H9 (cell line): ENCODE measurements at regions not wholly inside any gene's neighbourhood (a gene's known extent, or its start where the extent isn't known, plus 50 kb on each side); places are given as distances from the start of the nearest gene placed in this dataset.

Source experiments
- DNase-seq: peaks from one replicate; pipeline ENCODE4 v3.0.0-alpha.2; 2017
- H2AFZ ChIP-seq: one replicate; pipeline ENCODE4 v1.6.1; 2013; ENCODE audit warnings: mild to moderate bottlenecking, low read length, control low read depth, moderate library complexity
- H2AK5ac ChIP-seq: 2 replicates; pipeline ENCODE4 v1.6.1; 2013; ENCODE audit warnings: low read length, control low read depth, mixed read lengths; ENCODE audit not compliant: insufficient read length
- H2BK120ac ChIP-seq: one replicate; pipeline ENCODE4 v1.6.1; 2013; ENCODE audit warnings: low read depth, mild to moderate bottlenecking, low read length, control low read depth, inconsistent platforms; ENCODE audit not compliant: poor library complexity, severe bottlenecking
- H2BK12ac ChIP-seq: 2 replicates; pipeline ENCODE4 v1.6.1; 2013; ENCODE audit warnings: low read length, control low read depth, mixed read lengths, low read depth; ENCODE audit not compliant: insufficient read length
- H2BK15ac ChIP-seq: 2 replicates; pipeline ENCODE4 v1.6.1; 2013; ENCODE audit warnings: low read depth, low read length, control low read depth
- H2BK20ac ChIP-seq: one replicate; pipeline ENCODE4 v1.6.1; 2013; ENCODE audit warnings: low read depth, mild to moderate bottlenecking, low read length, control low read depth, inconsistent platforms; ENCODE audit not compliant: poor library complexity, severe bottlenecking
- H2BK5ac ChIP-seq: 2 replicates; pipeline ENCODE4 v1.6.1; 2013; ENCODE audit warnings: low read length, control low read depth, mixed read lengths; ENCODE audit not compliant: insufficient read length
- H3K14ac ChIP-seq: 2 replicates; pipeline ENCODE4 v1.6.1; 2013; ENCODE audit warnings: low read length, control low read depth; ENCODE audit not compliant: insufficient read depth
- H3K18ac ChIP-seq: 2 replicates; pipeline ENCODE4 v1.6.1; 2013; ENCODE audit warnings: low read depth, mild to moderate bottlenecking, mixed read lengths, low read length, control low read depth; ENCODE audit not compliant: insufficient read length
- H3K23ac ChIP-seq: 2 replicates; pipeline ENCODE4 v1.6.1; 2013; ENCODE audit warnings: low read length, control low read depth, mixed read lengths, low read depth; ENCODE audit not compliant: insufficient read length
- H3K23me2 ChIP-seq: 2 replicates; pipeline ENCODE4 v1.6.1; 2013; ENCODE audit warnings: low read depth, mild to moderate bottlenecking, mixed read lengths, low read length, control low read depth; ENCODE audit not compliant: insufficient read length, poor library complexity, severe bottlenecking
- H3K27ac ChIP-seq: 2 replicates; pipeline ENCODE4 v1.5.1; 2013; ENCODE audit warnings: low read length, control low read depth, mixed read lengths, low read depth; ENCODE audit not compliant: insufficient read length
- H3K27me3 ChIP-seq: 2 replicates; pipeline ENCODE4 v1.6.1; 2013; ENCODE audit warnings: low read length, control low read depth, inconsistent platforms; ENCODE audit not compliant: insufficient read depth
- H3K4ac ChIP-seq: 2 replicates; pipeline ENCODE4 v1.6.1; 2013; ENCODE audit warnings: low read depth, mild to moderate bottlenecking, control low read depth, inconsistent platforms, low read length, moderate library complexity
- H3K4me1 ChIP-seq: 2 replicates; pipeline ENCODE4 v1.6.1; 2013; ENCODE audit warnings: low read length, control low read depth, inconsistent platforms; ENCODE audit not compliant: insufficient read depth
- H3K4me2 ChIP-seq: 2 replicates; pipeline ENCODE4 v1.6.1; 2013; ENCODE audit warnings: low read length, control low read depth, mixed read lengths; ENCODE audit not compliant: insufficient read length, insufficient read depth
- H3K56ac ChIP-seq: 2 replicates; pipeline ENCODE4 v1.6.1; 2013; ENCODE audit warnings: low read depth, mild to moderate bottlenecking, mixed read lengths, low read length, control low read depth; ENCODE audit not compliant: insufficient read length
- H3K79me1 ChIP-seq: 2 replicates; pipeline ENCODE4 v1.6.1; 2013; ENCODE audit warnings: low read depth, mild to moderate bottlenecking, moderate library complexity, low read length, control low read depth, inconsistent platforms; ENCODE audit not compliant: insufficient read depth, poor library complexity, severe bottlenecking
- H3K79me2 ChIP-seq: 2 replicates; pipeline ENCODE4 v1.6.1; 2013; ENCODE audit warnings: low read length, control low read depth, inconsistent platforms; ENCODE audit not compliant: insufficient read depth
- H3K9ac ChIP-seq: 2 replicates; pipeline ENCODE4 v1.6.1; 2013; ENCODE audit warnings: low read length, control low read depth, mixed read lengths; ENCODE audit not compliant: insufficient read length; ENCODE audit errors: extremely low read depth
- H3K9me3 ChIP-seq: one replicate; pipeline ENCODE4 v1.6.1; 2013; ENCODE audit warnings: low read depth, low read length, inconsistent platforms; ENCODE audit not compliant: control insufficient read depth
- H3T11ph ChIP-seq: one replicate; pipeline ENCODE4 v1.6.1; 2013; ENCODE audit warnings: mild to moderate bottlenecking, low read length, control low read depth, inconsistent platforms
- H4K20me1 ChIP-seq: one replicate; pipeline ENCODE4 v1.6.1; 2013; ENCODE audit not compliant: control insufficient read depth, insufficient read length, insufficient read depth
- H4K5ac ChIP-seq: 2 replicates; pipeline ENCODE4 v1.6.1; 2013; ENCODE audit warnings: low read depth, mild to moderate bottlenecking, mixed read lengths, low read length, control low read depth; ENCODE audit not compliant: insufficient read length
- H4K8ac ChIP-seq: replicated peaks from 2 replicates; pipeline ENCODE4 v1.6.1; 2013; ENCODE audit warnings: low read length, control low read depth, mixed read lengths, low read depth; ENCODE audit not compliant: insufficient read length
- H4K91ac ChIP-seq: 2 replicates; pipeline ENCODE4 v1.6.1; 2013; ENCODE audit warnings: low read depth, mild to moderate bottlenecking, moderate library complexity, mixed read lengths, low read length, control low read depth; ENCODE audit not compliant: insufficient read length
- H3K27ac Mint-ChIP-seq, 3 experiments: 2 replicates in 2 of 3; 3 replicates in 1 of 3; pipeline ENCODE4 v1.8.0; 2020 to 2021; ENCODE audit warnings: mixed read lengths in 3 of 3, mild to moderate bottlenecking in 1 of 3, moderate library complexity in 1 of 3
- H3K27me3 Mint-ChIP-seq: 2 replicates; pipeline ENCODE4 v1.8.0; 2021; ENCODE audit warnings: low read depth, mild to moderate bottlenecking, moderate library complexity, mixed read lengths
- H3K36me3 Mint-ChIP-seq, 3 experiments: 2 replicates in 2 of 3; 3 replicates in 1 of 3; pipeline ENCODE4 v1.8.0; 2020 to 2021; ENCODE audit warnings: low read depth in 3 of 3, mixed read lengths in 3 of 3; ENCODE audit not compliant: insufficient read depth in 1 of 3
- H3K4me1 Mint-ChIP-seq, 2 experiments: 2 replicates each; pipeline ENCODE4 v1.8.0; 2020; ENCODE audit warnings: mixed read lengths in 2 of 2
- H3K4me3 Mint-ChIP-seq, 2 experiments: 2 replicates in 1 of 2; 3 replicates in 1 of 2; pipeline ENCODE4 v1.8.0; 2020 to 2021; ENCODE audit warnings: mild to moderate bottlenecking in 2 of 2, mixed read lengths in 2 of 2, moderate library complexity in 1 of 2
- H3K9me3 Mint-ChIP-seq, 2 experiments: 2 replicates in 1 of 2; 3 replicates in 1 of 2; pipeline ENCODE4 v1.8.0; 2020; ENCODE audit warnings: mild to moderate bottlenecking in 2 of 2, mixed read lengths in 2 of 2, moderate library complexity in 1 of 2
- CTCF ChIP-seq: fragments of 200-600 bp; sonication (generic); conservative IDR thresholded peaks from 3 replicates; pipeline ENCODE4 v1.8.0; 2021; ENCODE audit warnings: antibody characterized with exemption, mild to moderate bottlenecking
- WGBS: extraction: QIAGEN DNeasy Blood & Tissue Kit; methylation state at CpG from one replicate; pipeline ENCODE4 v1.1.7; 2013; ENCODE audit warnings: missing lambda C conversion rate, low lambda C conversion rate, mixed read lengths; ENCODE audit not compliant: insufficient read length; ENCODE audit errors: extremely low coverage; 5-methylcytosine and 5-hydroxymethylcytosine counted together

GRCh38 chr14:104504172-104504735 lies 75.3 kb upstream of the C14orf180 start:
- no peaks in the 10 kb centered on the region for H3K79me2 ChIP-seq
- H2AFZ ChIP-seq, result no peak overlapping the region
- no peak overlapping the region for H4K91ac ChIP-seq
- no peak overlapping the region; the same call in 1 of the 2 replicates for H3K14ac ChIP-seq
- no peak overlapping the region for H3K9ac ChIP-seq
- no peaks in the 10 kb centered on the region for H3K9me3 ChIP-seq
- Mint-ChIP-seq H3K27me3 (peaks cover 3% of the 10 kb centered on the region), H3K4me1 (peaks cover 0 to 3% of the 10 kb centered on the region in 2 experiments; a peak in 2 of 4 replicates), H3K36me3 (peaks cover 0 to 16% (median 2%) of the 10 kb centered on the region in 3 experiments; a peak in 3 of 7 replicates), H3K9me3 (peaks cover 15 to 16% of the 10 kb centered on the region in 2 experiments), H3K27ac (no peak overlapping the region), H3K4me3 (no peak overlapping the region)
- H2BK5ac ChIP-seq, result no peak overlapping the region
- H2BK15ac ChIP-seq, result no peak overlapping the region
- WGBS, result no CpG with 5 or more reads among the region's 7 CpGs
- H4K5ac ChIP-seq, result no peak overlapping the region
- H3K18ac ChIP-seq, result no peak overlapping the region
- H4K20me1 ChIP-seq, result no peaks in the 10 kb centered on the region
- no peaks in the 10 kb centered on the region for H3K4me1 ChIP-seq
- no peaks in the 10 kb centered on the region for H3K79me1 ChIP-seq
- H4K8ac ChIP-seq, result no peak overlapping the region
- DNase-seq, result peak; percentile 21
- no peak overlapping the region for H3K4ac ChIP-seq
- H2BK120ac ChIP-seq, result no peak overlapping the region
- no peak for TF ChIP-seq CTCF
- H3K23ac ChIP-seq, result no peak overlapping the region
- H2AK5ac ChIP-seq, result no peak overlapping the region
- no peak overlapping the region for H2BK20ac ChIP-seq
- no peak overlapping the region for H2BK12ac ChIP-seq
- H3K27me3 ChIP-seq, result no peaks in the 10 kb centered on the region
- no peaks in the 10 kb centered on the region for H3K23me2 ChIP-seq
- H3K27ac ChIP-seq, result no peak overlapping the region
- H3T11ph ChIP-seq, result no peak overlapping the region
- H3K4me2 ChIP-seq, result no peak overlapping the region
- no peak overlapping the region for H3K56ac ChIP-seq
